CD14-positive monocyte (primary cell): ENCODE measurements at regions not wholly inside any gene's neighbourhood (a gene's known extent, or its start where the extent isn't known, plus 50 kb on each side); places are given as distances from the start of the nearest gene placed in this dataset.

Experiments used
- DNase-seq, 3 donors: peaks; one replicate each; pipeline ENCODE4 v3.0.0-alpha.2; 2011 to 2022
- H2AFZ ChIP-seq: 2 replicates; pipeline ENCODE4 v1.6.0; 2012; ENCODE audit warnings: mild to moderate bottlenecking, low read depth, low read length, inconsistent platforms; ENCODE audit not compliant: insufficient read depth, poor library complexity, severe bottlenecking
- H3K27ac ChIP-seq, 2 donors: 1 replicate in 1 of 2; 2 replicates in 1 of 2; pipeline ENCODE4 v1.5.1; 2012 to 2013; ENCODE audit warnings: low read length in 2 of 2, control low read depth in 1 of 2, inconsistent platforms in 1 of 2, low read depth in 1 of 2, mild to moderate bottlenecking in 1 of 2
- H3K27me3 ChIP-seq, 2 donors: one replicate each; pipeline versions ENCODE4 v1.6.0 to v1.6.1; 2011 to 2013; ENCODE audit warnings: low read length in 2 of 2; ENCODE audit not compliant: control insufficient read depth in 2 of 2, insufficient read depth in 2 of 2
- H3K36me3 ChIP-seq, 2 donors: replicated peaks in 1 of 2; 1 replicate in 1 of 2; 2 replicates in 1 of 2; pipeline versions ENCODE4 v1.5.1 to v1.6.1; 2012 to 2013; ENCODE audit warnings: low read length in 2 of 2, control low read depth in 1 of 2, inconsistent platforms in 1 of 2, mild to moderate bottlenecking in 1 of 2; ENCODE audit not compliant: insufficient read depth in 2 of 2, control insufficient read depth in 1 of 2
- H3K4me1 ChIP-seq, 2 donors: 1 replicate in 1 of 2; 2 replicates in 1 of 2; pipeline versions ENCODE4 v1.5.1 to v1.6.1; 2012 to 2013; ENCODE audit warnings: low read length in 2 of 2, control low read depth in 1 of 2, inconsistent platforms in 1 of 2, mild to moderate bottlenecking in 1 of 2, moderate library complexity in 1 of 2; ENCODE audit not compliant: insufficient read depth in 2 of 2, control insufficient read depth in 1 of 2
- H3K4me2 ChIP-seq: replicated peaks from 2 replicates; pipeline ENCODE3; 2012; ENCODE audit warnings: low read length, moderate library complexity, mild to moderate bottlenecking; ENCODE audit not compliant: poor library complexity, severe bottlenecking; ENCODE audit errors: extremely low read depth
- H3K4me3 ChIP-seq, 3 experiments: fragments of 200-600 bp in 1 of 3; sonication (generic) in 1 of 3; replicated peaks in 1 of 3; 1 replicate in 2 of 3; 2 replicates in 1 of 3; pipeline ENCODE4 v1.5.1; 2011 to 2013; ENCODE audit warnings: low read length in 3 of 3, mild to moderate bottlenecking in 3 of 3, control low read depth in 2 of 3, low read depth in 2 of 3, inconsistent platforms in 1 of 3, moderate library complexity in 1 of 3
- H3K79me2 ChIP-seq: 2 replicates; pipeline ENCODE4 v1.6.0; 2012; ENCODE audit warnings: mild to moderate bottlenecking, control low read depth, inconsistent platforms, low read length, moderate library complexity; ENCODE audit not compliant: insufficient read depth
- H3K9ac ChIP-seq: 2 replicates; pipeline ENCODE4 v1.6.0; 2017; ENCODE audit warnings: low read length, mild to moderate bottlenecking; ENCODE audit not compliant: insufficient read depth, poor library complexity, severe bottlenecking
- H3K9me3 ChIP-seq, 2 donors: replicated peaks in 1 of 2; 1 replicate in 1 of 2; 2 replicates in 1 of 2; pipeline versions ENCODE4 v1.5.1 to v1.6.1; 2012 to 2013; ENCODE audit warnings: low read length in 2 of 2, control low read depth in 1 of 2; ENCODE audit not compliant: control insufficient read depth in 1 of 2, insufficient read depth in 1 of 2
- H4K20me1 ChIP-seq: 2 replicates; pipeline ENCODE4 v1.6.0; 2012; ENCODE audit warnings: mild to moderate bottlenecking, low read length, control low read depth, moderate library complexity; ENCODE audit not compliant: insufficient read depth
- H3K27ac Mint-ChIP-seq, 7 donors: one replicate each; pipeline ENCODE4 v1.8.0; 2020; ENCODE audit warnings: mild to moderate bottlenecking in 7 of 7, mixed read lengths in 7 of 7, moderate library complexity in 6 of 7, inconsistent platforms in 2 of 7
- H3K27me3 Mint-ChIP-seq, 3 donors: one replicate each; pipeline ENCODE4 v1.8.0; 2021 to 2022; ENCODE audit warnings: low read depth in 3 of 3, mild to moderate bottlenecking in 3 of 3, mixed read lengths in 3 of 3, moderate library complexity in 3 of 3, inconsistent platforms in 1 of 3
- H3K36me3 Mint-ChIP-seq, 2 donors: one replicate each; pipeline ENCODE4 v1.8.0; 2020; ENCODE audit warnings: mixed read lengths in 2 of 2, inconsistent platforms in 1 of 2, mild to moderate bottlenecking in 1 of 2
- H3K4me1 Mint-ChIP-seq: one replicate; pipeline ENCODE4 v1.8.0; 2020; ENCODE audit warnings: mild to moderate bottlenecking, mixed read lengths
- H3K4me3 Mint-ChIP-seq, 2 donors: one replicate each; pipeline ENCODE4 v1.8.0; 2020; ENCODE audit warnings: mild to moderate bottlenecking in 2 of 2, mixed read lengths in 2 of 2, moderate library complexity in 1 of 2
- H3K9me3 Mint-ChIP-seq, 7 donors: one replicate each; pipeline ENCODE4 v1.8.0; 2020 to 2022; ENCODE audit warnings: mixed read lengths in 7 of 7, mild to moderate bottlenecking in 6 of 7, moderate library complexity in 6 of 7, inconsistent platforms in 2 of 7
- CTCF ChIP-seq: fragments of 200-600 bp; IDR thresholded peaks from one replicate; pipeline ENCODE4 v1.8.0; 2022; ENCODE audit warnings: antibody characterized with exemption, mild to moderate bottlenecking
- WGBS: methylation state at CpG from one replicate; pipeline ENCODE4 v1.1.5; 2013; ENCODE audit warnings: missing lambda C conversion rate; ENCODE audit not compliant: insufficient coverage; 5-methylcytosine and 5-hydroxymethylcytosine counted together
- intact Hi-C, 2 donors: fragments of 100-400 bp; cut with micrococcal nuclease; formaldehyde crosslinking; loops; one replicate each; pipeline versions ENCODE4 v1.15.0 to v1.15.1; 2023

- Histone ChIP-seq H3K27ac (no peak overlapping the region), H3K9ac (peak overlapping the region; percentile 15), H3K4me2 (peak overlapping the region; percentile 29), H3K27me3 (no peaks in the 10 kb centered on the region), H3K4me3 (no peak overlapping the region), H3K36me3 (no peaks in the 10 kb centered on the region), H3K4me1 (no peaks in the 10 kb centered on the region), H2AFZ (no peak overlapping the region), H3K79me2 (no peaks in the 10 kb centered on the region), H3K9me3 (no peaks in the 10 kb centered on the region), H4K20me1 (no peaks in the 10 kb centered on the region)
- Mint-ChIP-seq H3K9me3 (peaks cover 0 to 2% (median 0%) of the 10 kb centered on the region in 7 donors), H3K27me3 (peaks cover 0 to 1% (median 0%) of the 10 kb centered on the region in 3 donors), H3K4me3 (no peak overlapping the region), H3K27ac (no peak overlapping the region), H3K36me3 (no peaks in the 10 kb centered on the region), H3K4me1 (peaks cover 6% of the 10 kb centered on the region)
- TF ChIP-seq CTCF = no peak
- DNase-seq = no peak
- WGBS = 90% methylated on average over 11 of the region's 11 CpGs
- intact Hi-C loops = loop anchor here (2.0 to 10.0 kb wide), 2 partner anchors 148 to 442 kb away; no protein-coding TSS in a partner anchor
These were observed 163.6 kb upstream of the C1orf21 start for GRCh38 chr1:184223216-184223615.

- Mint-ChIP-seq H3K27me3 (peaks cover 0 to 1% (median 0%) of the 10 kb centered on the region in 3 donors), H3K27ac (no peak overlapping the region), H3K36me3 (no peaks in the 10 kb centered on the region), H3K4me1 (peaks cover 4% of the 10 kb centered on the region), H3K4me3 (no peak overlapping the region), H3K9me3 (peaks cover 0 to 4% (median 0%) of the 10 kb centered on the region in 7 donors)
- no peak overlapping the region for H3K27ac ChIP-seq
- no peaks in the 10 kb centered on the region for H3K27me3 ChIP-seq
- no peak for TF ChIP-seq CTCF
- no peaks in the 10 kb centered on the region for H4K20me1 ChIP-seq
- H3K9ac ChIP-seq = no peak overlapping the region
- H3K4me2 ChIP-seq = no peak overlapping the region
- no peaks in the 10 kb centered on the region for H3K4me1 ChIP-seq
- 96% methylated on average over 14 of the region's 23 CpGs for WGBS
- no peak overlapping the region for H3K4me3 ChIP-seq
- H3K36me3 ChIP-seq = no peaks in the 10 kb centered on the region
- intact Hi-C loops = loop anchor here in 1 of 2 donors (10.0 kb wide), 1 partner anchor 439 kb away; no protein-coding TSS in a partner anchor
- H2AFZ ChIP-seq = no peak overlapping the region
- H3K79me2 ChIP-seq = no peaks in the 10 kb centered on the region
- no peaks in the 10 kb centered on the region for H3K9me3 ChIP-seq
- DNase-seq = no peak
These were observed 161.3 kb upstream of the C1orf21 start for GRCh38 chr1:184225283-184226099.
